ENCODE measurements at regions not wholly inside any gene's neighbourhood (a gene's known extent, or its start where the extent isn't known, plus 50 kb on each side); places are given as distances from the start of the nearest gene placed in this dataset.

DNA sequence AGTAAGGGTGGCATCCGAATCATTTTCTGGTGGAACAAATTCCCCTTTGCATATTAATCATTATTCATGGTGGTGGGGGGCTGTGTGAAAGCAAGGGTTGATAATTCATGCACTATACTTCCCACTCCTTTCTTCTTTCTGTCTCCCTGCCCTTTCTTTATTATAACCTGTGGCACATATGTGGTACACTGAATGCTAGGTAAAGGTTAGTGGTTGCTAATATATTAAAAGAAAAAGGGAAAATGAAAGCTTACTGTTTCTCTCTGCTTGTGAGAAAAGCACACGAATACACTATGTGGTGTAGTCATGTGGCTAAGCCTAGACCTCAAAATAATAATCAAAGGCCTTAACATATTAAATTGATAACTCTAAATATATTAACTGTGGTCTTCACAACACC is 178.4 kb upstream of the RPS6KA3 start:
- TF ChIP-seq CTCF (IDR thresholded peaks at IDR 0.05) (no peak), POLR2A (IDR thresholded peaks at IDR 0.05) (no peak), POLR2AphosphoS5 (IDR thresholded peaks at IDR 0.05) (no peak)

Measured in gastroesophageal sphincter (tissue), 3 donors.